SK-N-MC (cell line): ENCODE measurements at regions not wholly inside any gene's neighbourhood (a gene's known extent, or its start where the extent isn't known, plus 50 kb on each side); places are given as distances from the start of the nearest gene placed in this dataset.

Source experiments
- DNase-seq: peaks from one replicate; pipeline ENCODE4 v3.0.0-alpha.2; 2011; ENCODE audit warnings: low read depth, low spot score
- H3K27ac ChIP-seq: fragments of 200-600 bp; sonication (generic); 2 replicates; pipeline ENCODE4 v1.5.1; 2016; ENCODE audit warnings: mixed run types
- H3K36me3 ChIP-seq: fragments of 200-600 bp; sonication (generic); 2 replicates; pipeline ENCODE4 v1.6.1; 2017; ENCODE audit warnings: antibody characterized with exemption, low read length, mixed read lengths; ENCODE audit not compliant: insufficient read depth
- H3K4me3 ChIP-seq: fragments of 200-600 bp; sonication (generic); 2 replicates; pipeline ENCODE4 v1.5.1; 2016
- H3K9ac ChIP-seq: fragments of 200-600 bp; sonication (generic); 2 replicates; pipeline ENCODE4 v1.8.0; 2017; ENCODE audit warnings: mixed run types, mixed read lengths; ENCODE audit not compliant: insufficient read length
- H3K9me3 ChIP-seq: fragments of 200-600 bp; sonication (generic); 2 replicates; pipeline ENCODE4 v1.6.1; 2017; ENCODE audit warnings: low read depth, mild to moderate bottlenecking, antibody characterized with exemption, low read length, moderate library complexity, mixed read lengths
- EZH2 ChIP-seq: fragments of 200-600 bp; sonication (generic); IDR thresholded peaks from one replicate; pipeline ENCODE4 v1.6.1; 2017; ENCODE audit warnings: antibody characterized with exemption
- FOXP2 ChIP-seq: optimal IDR thresholded peaks from 2 replicates; pipeline ENCODE3; 2011; ENCODE audit warnings: mild to moderate bottlenecking, moderate library complexity; ENCODE audit not compliant: insufficient read depth; ENCODE audit errors: extremely low read length, control extremely low read depth
- POLR2AphosphoS5 ChIP-seq: IDR thresholded peaks from 2 replicates; pipeline ENCODE4 v1.6.1; 2012; ENCODE audit warnings: mild to moderate bottlenecking, low read depth, low read length, borderline replicate concordance

- TF ChIP-seq FOXP2, result no peak
- no peak for TF ChIP-seq EZH2
- no peak for TF ChIP-seq POLR2AphosphoS5
- DNase-seq, result no peak
- H3K9ac ChIP-seq, result no peak overlapping the region
Measured at GRCh38 chr6:45801471-45802289, 214.0 kb downstream of the CLIC5 start.

DNA sequence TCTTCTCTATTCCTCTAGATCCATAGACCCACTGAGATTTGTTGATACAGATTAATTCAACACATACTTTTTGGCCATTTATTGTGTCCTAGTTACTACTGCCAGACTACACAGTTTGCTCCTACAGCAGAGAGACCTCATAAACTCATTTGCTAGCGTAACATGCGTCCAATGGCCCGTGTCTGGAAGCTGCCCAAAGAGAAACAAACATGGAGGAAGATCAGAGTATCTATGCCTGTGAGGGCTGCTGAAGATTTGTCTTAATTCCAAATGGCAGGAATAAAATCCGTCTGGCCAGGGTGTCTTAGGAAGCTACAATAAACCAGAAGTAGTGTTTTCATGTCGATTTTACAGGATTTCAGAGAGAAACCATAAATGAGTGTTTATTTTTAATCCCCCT, 214.7 kb downstream of the CLIC5 start:
- Histone ChIP-seq H3K27ac (no peak overlapping the region), H3K4me3 (no peak overlapping the region), H3K36me3 (no peaks in the 10 kb centered on the region), H3K9me3 (no peaks in the 10 kb centered on the region), H3K9ac (no peak overlapping the region)
- no peak for TF ChIP-seq FOXP2
- no peak for TF ChIP-seq POLR2AphosphoS5
- no peak for TF ChIP-seq EZH2
- no peak for DNase-seq

More at GRCh38 chr6:45801471-45802289, 214.0 kb downstream of the CLIC5 start:
- H3K4me3 ChIP-seq, result no peak overlapping the region
- H3K9me3 ChIP-seq, result no peaks in the 10 kb centered on the region
- H3K36me3 ChIP-seq, result no peaks in the 10 kb centered on the region
- no peak overlapping the region for H3K27ac ChIP-seq

DNA sequence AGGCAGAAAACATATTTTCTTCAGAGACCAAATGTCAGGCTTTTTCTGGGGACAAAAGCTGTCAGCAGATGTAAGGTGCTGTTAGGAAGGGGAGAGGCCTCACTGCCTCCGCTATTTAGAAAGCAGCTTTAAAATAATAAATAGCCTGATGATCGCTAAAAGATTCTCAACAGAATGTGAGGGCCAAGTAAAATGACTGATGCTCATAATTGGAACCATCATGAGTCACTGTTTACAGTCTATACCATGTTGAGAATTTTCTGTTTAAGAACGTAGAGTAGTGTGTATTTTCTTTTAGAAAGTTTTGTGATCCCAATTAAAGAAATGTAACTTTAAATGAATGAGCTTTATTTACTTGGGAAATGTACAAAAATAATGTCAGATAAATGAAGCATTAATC, 220.0 kb downstream of the CLIC5 start:
- Histone ChIP-seq H3K4me3 (no peak overlapping the region), H3K27ac (no peak overlapping the region), H3K9me3 (no peaks in the 10 kb centered on the region), H3K36me3 (no peaks in the 10 kb centered on the region), H3K9ac (no peak overlapping the region)
- DNase-seq, result no peak
- TF ChIP-seq EZH2, result no peak
- no peak for TF ChIP-seq FOXP2
- TF ChIP-seq POLR2AphosphoS5, result no peak

DNA sequence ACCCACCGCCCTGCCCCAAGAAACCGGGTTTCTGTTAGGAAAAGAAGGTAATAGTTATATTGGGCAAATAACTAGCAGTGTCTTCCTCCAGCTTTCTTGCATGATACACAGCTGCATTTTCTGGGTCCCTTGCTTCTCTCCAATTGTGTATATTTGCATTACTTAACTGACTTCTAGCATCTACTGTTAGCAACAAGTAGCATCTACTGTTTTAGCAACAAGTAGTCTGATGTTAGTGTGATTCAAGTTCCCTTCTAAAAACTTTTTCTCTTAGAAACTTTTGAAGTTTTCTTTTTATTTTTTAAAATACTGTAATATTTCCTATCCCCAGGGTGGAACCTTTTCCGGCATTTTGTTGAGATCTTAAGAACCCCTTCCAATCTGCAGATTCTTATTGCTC, 221.2 kb downstream of the CLIC5 start:
- H3K4me3 ChIP-seq, result no peak overlapping the region
- H3K9me3 ChIP-seq, result no peaks in the 10 kb centered on the region
- H3K9ac ChIP-seq, result no peak overlapping the region
- H3K36me3 ChIP-seq, result no peaks in the 10 kb centered on the region
- no peak overlapping the region for H3K27ac ChIP-seq
- TF ChIP-seq POLR2AphosphoS5 (no peak), FOXP2 (no peak), EZH2 (no peak)
- no peak for DNase-seq

GRCh38 chr6:45791211-45792168, 224.2 kb downstream of the CLIC5 start:
- Histone ChIP-seq H3K36me3 (no peaks in the 10 kb centered on the region), H3K4me3 (no peak overlapping the region), H3K9ac (no peak overlapping the region), H3K9me3 (no peaks in the 10 kb centered on the region), H3K27ac (no peak overlapping the region)
- TF ChIP-seq POLR2AphosphoS5, result no peak
- TF ChIP-seq EZH2, result no peak
- no peak for TF ChIP-seq FOXP2
- DNase-seq, result no peak

- Histone ChIP-seq H3K36me3 (no peaks in the 10 kb centered on the region), H3K9me3 (no peaks in the 10 kb centered on the region), H3K9ac (no peak overlapping the region), H3K27ac (no peak overlapping the region), H3K4me3 (no peak overlapping the region)
- TF ChIP-seq POLR2AphosphoS5 (no peak), EZH2 (no peak), FOXP2 (no peak)
- no peak for DNase-seq
Measured at GRCh38 chr6:45789238-45789637, 226.4 kb downstream of the CLIC5 start.

GRCh38 chr6:45787384-45787783, 228.3 kb downstream of the CLIC5 start:
- no peaks in the 10 kb centered on the region for H3K36me3 ChIP-seq
- no peak overlapping the region for H3K9ac ChIP-seq
- DNase-seq, result no peak
- no peak overlapping the region for H3K4me3 ChIP-seq
- no peaks in the 10 kb centered on the region for H3K9me3 ChIP-seq
- TF ChIP-seq FOXP2, result no peak
- no peak for TF ChIP-seq POLR2AphosphoS5
- TF ChIP-seq EZH2, result no peak
- no peak overlapping the region for H3K27ac ChIP-seq

DNA sequence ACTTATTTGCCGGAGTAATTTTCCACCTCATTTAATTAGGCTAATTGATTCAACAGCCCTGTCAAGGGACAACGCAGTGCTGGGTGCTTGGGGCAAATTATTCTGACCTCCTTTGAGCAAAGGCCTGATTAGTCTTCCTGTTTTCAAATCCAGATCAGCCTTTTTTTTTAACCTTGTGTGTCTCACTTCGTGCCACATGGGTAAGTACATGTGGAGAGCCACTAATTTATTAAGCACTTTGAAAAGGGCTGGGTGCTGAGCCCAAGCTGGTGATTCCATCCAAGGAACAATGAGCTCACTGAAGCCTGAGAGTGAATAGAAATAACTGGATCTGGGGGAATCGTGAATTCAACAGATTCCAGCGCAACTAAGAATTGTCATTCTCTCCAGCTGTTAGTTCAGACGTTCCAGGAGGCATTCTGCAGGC, 229.3 kb downstream of the CLIC5 start:
- Histone ChIP-seq H3K27ac (no peak overlapping the region), H3K9ac (no peak overlapping the region), H3K36me3 (no peaks in the 10 kb centered on the region), H3K9me3 (no peaks in the 10 kb centered on the region), H3K4me3 (no peak overlapping the region)
- TF ChIP-seq FOXP2 (no peak), EZH2 (no peak), POLR2AphosphoS5 (no peak)
- DNase-seq, result no peak
